Liver (tissue), 8 donors: ENCODE measurements at regions not wholly inside any gene's neighbourhood (a gene's known extent, or its start where the extent isn't known, plus 50 kb on each side); places are given as distances from the start of the nearest gene placed in this dataset.

Experiments used
- DNase-seq: peaks from one replicate; pipeline ENCODE4 v3.0.0-alpha.2; 2017; ENCODE audit warnings: low spot score
- H3K27ac ChIP-seq, 2 donors: one replicate each; pipeline ENCODE4 v1.7.0; 2013; ENCODE audit warnings: inconsistent platforms in 2 of 2, low read length in 2 of 2, control low read depth in 1 of 2, low read depth in 1 of 2, mild to moderate bottlenecking in 1 of 2
- H3K27me3 ChIP-seq, 4 donors: one replicate each; pipeline versions ENCODE4 v1.6.1 to v1.7.0; 2013; ENCODE audit warnings: low read length in 3 of 4, inconsistent platforms in 1 of 4, mild to moderate bottlenecking in 1 of 4, moderate library complexity in 1 of 4; ENCODE audit not compliant: control insufficient read depth in 4 of 4, insufficient read depth in 4 of 4
- H3K36me3 ChIP-seq, 4 donors: one replicate each; pipeline versions ENCODE4 v1.6.1 to v1.7.0; 2013; ENCODE audit warnings: low read length in 3 of 4, mild to moderate bottlenecking in 3 of 4, low read depth in 1 of 4, moderate library complexity in 1 of 4; ENCODE audit not compliant: control insufficient read depth in 4 of 4, insufficient read depth in 3 of 4
- H3K4me1 ChIP-seq, 4 donors: one replicate each; pipeline versions ENCODE4 v1.6.1 to v1.7.0; 2013; ENCODE audit warnings: low read length in 3 of 4, mild to moderate bottlenecking in 3 of 4, moderate library complexity in 1 of 4; ENCODE audit not compliant: control insufficient read depth in 4 of 4, insufficient read depth in 4 of 4
- H3K4me3 ChIP-seq, 3 donors: one replicate each; pipeline versions ENCODE4 v1.6.1 to v1.7.0; 2013; ENCODE audit warnings: low read length in 3 of 3, control low read depth in 1 of 3, low read depth in 1 of 3, mild to moderate bottlenecking in 1 of 3
- H3K9ac ChIP-seq, 2 donors: one replicate each; pipeline ENCODE4 v1.7.0; 2013; ENCODE audit warnings: low read length in 2 of 2, mild to moderate bottlenecking in 2 of 2, moderate library complexity in 2 of 2, control low read depth in 1 of 2, low read depth in 1 of 2
- H3K9me3 ChIP-seq, 4 donors: one replicate each; pipeline versions ENCODE4 v1.6.1 to v1.7.0; 2013; ENCODE audit warnings: low read length in 3 of 4; ENCODE audit not compliant: control insufficient read depth in 4 of 4
- EGR1 ChIP-seq, 2 donors: IDR thresholded peaks; 2 replicates each; pipeline ENCODE4 v1.6.1; 2016 to 2018; ENCODE audit warnings: antibody characterized with exemption in 2 of 2, low read depth in 2 of 2
- FOXA1 ChIP-seq: IDR thresholded peaks from 2 replicates; pipeline ENCODE4 v1.6.1; 2016; ENCODE audit warnings: antibody characterized with exemption
- FOXA2 ChIP-seq: IDR thresholded peaks from 2 replicates; pipeline ENCODE4 v1.6.1; 2016; ENCODE audit warnings: antibody characterized with exemption
- GABPA ChIP-seq, 2 donors: IDR thresholded peaks in 1 of 2; conservative IDR thresholded peaks in 1 of 2; 2 replicates each; pipeline ENCODE4 v1.6.1; 2016; ENCODE audit warnings: antibody characterized with exemption in 2 of 2, mild to moderate bottlenecking in 1 of 2, moderate library complexity in 1 of 2
- HNF4A ChIP-seq, 2 donors: conservative IDR thresholded peaks; 2 replicates each; pipeline ENCODE4 v1.6.1; 2016; ENCODE audit warnings: antibody characterized with exemption in 2 of 2, mild to moderate bottlenecking in 2 of 2
- HNF4G ChIP-seq: IDR thresholded peaks from 2 replicates; pipeline ENCODE4 v1.6.1; 2016; ENCODE audit warnings: antibody characterized with exemption
- JUND ChIP-seq, 2 donors: IDR thresholded peaks; 2 replicates each; pipeline ENCODE4 v1.6.1; 2016; ENCODE audit warnings: antibody characterized with exemption in 2 of 2
- RAD21 ChIP-seq, 2 donors: IDR thresholded peaks; 2 replicates each; pipeline ENCODE4 v1.6.1; 2016; ENCODE audit warnings: antibody characterized with exemption in 2 of 2, mild to moderate bottlenecking in 2 of 2
- RXRA ChIP-seq, 2 donors: IDR thresholded peaks; 2 replicates each; pipeline ENCODE4 v1.6.1; 2017 to 2018; ENCODE audit warnings: antibody characterized with exemption in 2 of 2, mild to moderate bottlenecking in 1 of 2
- WGBS: extraction: QIAGEN DNeasy Blood & Tissue Kit; methylation state at CpG from one replicate; pipeline ENCODE4 v1.1.7; 2013; 5-methylcytosine and 5-hydroxymethylcytosine counted together
- TF ChIP-seq, protein P1 (sequence below): fragments of 150-350 bp; IDR thresholded peaks from 2 replicates; pipeline ENCODE4 v1.5.1; 2017; ENCODE audit warnings: improper control_type of control experiment, low read depth, low read length; ENCODE audit not compliant: missing input control
- TF ChIP-seq, protein P2 (sequence below): IDR thresholded peaks from 2 replicates; pipeline ENCODE4 v1.6.1; 2016; ENCODE audit warnings: antibody characterized with exemption
- TF ChIP-seq, protein P3 (sequence below): IDR thresholded peaks from 2 replicates; pipeline ENCODE4 v1.6.1; 2016; ENCODE audit warnings: antibody characterized with exemption, mild to moderate bottlenecking
- TF ChIP-seq, protein P4 (sequence below): IDR thresholded peaks from 2 replicates; pipeline ENCODE4 v1.6.1; 2016; ENCODE audit warnings: antibody characterized with exemption
- donor health status: healthy.
- donor health status: healthy.
- donor health status: healthy.
- donor health status: healthy.
- donor health status: healthy.

DNA sequence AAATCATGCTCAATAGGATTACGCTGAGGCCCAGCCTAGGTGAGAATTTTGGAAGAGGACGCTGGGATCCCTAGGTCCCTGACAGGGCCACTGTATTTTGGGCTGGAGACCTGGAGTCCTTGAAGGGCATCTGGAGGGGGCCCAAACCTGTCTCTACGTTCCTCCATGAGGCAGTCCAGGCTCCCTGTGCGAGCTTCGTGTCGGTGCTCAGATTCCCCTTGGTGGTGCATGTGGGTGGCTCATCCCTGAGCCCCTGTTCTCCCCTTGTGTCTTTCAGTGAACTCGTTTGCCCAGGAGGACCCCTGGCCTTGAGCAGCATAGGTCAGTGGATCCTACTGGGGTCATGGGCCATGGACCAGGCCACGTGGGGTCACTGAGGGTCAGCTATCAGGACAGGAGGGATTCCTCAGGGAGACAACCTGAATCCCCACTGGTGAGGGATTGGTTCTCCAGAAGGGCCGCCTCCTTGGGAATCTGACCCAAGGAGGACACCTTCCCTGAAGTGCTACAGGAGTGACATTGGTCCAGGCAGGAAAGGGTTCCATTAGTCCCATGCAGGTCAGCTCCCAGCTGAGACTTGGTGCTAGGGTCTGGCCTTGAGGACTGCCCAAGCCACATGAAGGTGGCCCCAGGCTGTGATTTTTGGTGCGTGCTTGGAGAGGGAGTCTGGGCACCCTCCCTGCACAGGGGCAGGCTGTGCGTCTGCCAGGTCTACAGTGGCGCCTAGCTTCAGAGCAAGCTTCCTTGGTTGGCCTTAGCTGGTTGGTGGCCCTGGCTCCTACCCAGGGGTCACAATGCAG, 229.8 kb downstream of the SNRPN start:
- WGBS, result 86% methylated on average over 12 of the region's 12 CpGs
- H3K27ac ChIP-seq, result no peak overlapping the region
- no peak for DNase-seq
- peaks cover 0 to 13% (median 0%) of the 10 kb centered on the region in 4 donors for H3K9me3 ChIP-seq
- no peaks in the 10 kb centered on the region for H3K36me3 ChIP-seq
- H3K9ac ChIP-seq, result no peak overlapping the region
- H3K27me3 ChIP-seq, result no peaks in the 10 kb centered on the region
- TF ChIP-seq FOXA1 (no peak), FOXA2 (no peak), HNF4A (conservative IDR thresholded peaks at IDR 0.05) (no peak), JUND (IDR thresholded peaks at IDR 0.05) (no peak), HNF4G (no peak), GABPA (IDR thresholded peaks at IDR 0.05 in 1 of 2, conservative IDR thresholded peaks at IDR 0.05 in 1 of 2) (no peak), RXRA (IDR thresholded peaks at IDR 0.05) (no peak)
- TF ChIP-seq, protein P1, sequence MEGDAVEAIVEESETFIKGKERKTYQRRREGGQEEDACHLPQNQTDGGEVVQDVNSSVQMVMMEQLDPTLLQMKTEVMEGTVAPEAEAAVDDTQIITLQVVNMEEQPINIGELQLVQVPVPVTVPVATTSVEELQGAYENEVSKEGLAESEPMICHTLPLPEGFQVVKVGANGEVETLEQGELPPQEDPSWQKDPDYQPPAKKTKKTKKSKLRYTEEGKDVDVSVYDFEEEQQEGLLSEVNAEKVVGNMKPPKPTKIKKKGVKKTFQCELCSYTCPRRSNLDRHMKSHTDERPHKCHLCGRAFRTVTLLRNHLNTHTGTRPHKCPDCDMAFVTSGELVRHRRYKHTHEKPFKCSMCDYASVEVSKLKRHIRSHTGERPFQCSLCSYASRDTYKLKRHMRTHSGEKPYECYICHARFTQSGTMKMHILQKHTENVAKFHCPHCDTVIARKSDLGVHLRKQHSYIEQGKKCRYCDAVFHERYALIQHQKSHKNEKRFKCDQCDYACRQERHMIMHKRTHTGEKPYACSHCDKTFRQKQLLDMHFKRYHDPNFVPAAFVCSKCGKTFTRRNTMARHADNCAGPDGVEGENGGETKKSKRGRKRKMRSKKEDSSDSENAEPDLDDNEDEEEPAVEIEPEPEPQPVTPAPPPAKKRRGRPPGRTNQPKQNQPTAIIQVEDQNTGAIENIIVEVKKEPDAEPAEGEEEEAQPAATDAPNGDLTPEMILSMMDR, result no peak
- TF ChIP-seq, protein P2, sequence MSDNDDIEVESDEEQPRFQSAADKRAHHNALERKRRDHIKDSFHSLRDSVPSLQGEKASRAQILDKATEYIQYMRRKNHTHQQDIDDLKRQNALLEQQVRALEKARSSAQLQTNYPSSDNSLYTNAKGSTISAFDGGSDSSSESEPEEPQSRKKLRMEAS, result no peak
- TF ChIP-seq, protein P3, sequence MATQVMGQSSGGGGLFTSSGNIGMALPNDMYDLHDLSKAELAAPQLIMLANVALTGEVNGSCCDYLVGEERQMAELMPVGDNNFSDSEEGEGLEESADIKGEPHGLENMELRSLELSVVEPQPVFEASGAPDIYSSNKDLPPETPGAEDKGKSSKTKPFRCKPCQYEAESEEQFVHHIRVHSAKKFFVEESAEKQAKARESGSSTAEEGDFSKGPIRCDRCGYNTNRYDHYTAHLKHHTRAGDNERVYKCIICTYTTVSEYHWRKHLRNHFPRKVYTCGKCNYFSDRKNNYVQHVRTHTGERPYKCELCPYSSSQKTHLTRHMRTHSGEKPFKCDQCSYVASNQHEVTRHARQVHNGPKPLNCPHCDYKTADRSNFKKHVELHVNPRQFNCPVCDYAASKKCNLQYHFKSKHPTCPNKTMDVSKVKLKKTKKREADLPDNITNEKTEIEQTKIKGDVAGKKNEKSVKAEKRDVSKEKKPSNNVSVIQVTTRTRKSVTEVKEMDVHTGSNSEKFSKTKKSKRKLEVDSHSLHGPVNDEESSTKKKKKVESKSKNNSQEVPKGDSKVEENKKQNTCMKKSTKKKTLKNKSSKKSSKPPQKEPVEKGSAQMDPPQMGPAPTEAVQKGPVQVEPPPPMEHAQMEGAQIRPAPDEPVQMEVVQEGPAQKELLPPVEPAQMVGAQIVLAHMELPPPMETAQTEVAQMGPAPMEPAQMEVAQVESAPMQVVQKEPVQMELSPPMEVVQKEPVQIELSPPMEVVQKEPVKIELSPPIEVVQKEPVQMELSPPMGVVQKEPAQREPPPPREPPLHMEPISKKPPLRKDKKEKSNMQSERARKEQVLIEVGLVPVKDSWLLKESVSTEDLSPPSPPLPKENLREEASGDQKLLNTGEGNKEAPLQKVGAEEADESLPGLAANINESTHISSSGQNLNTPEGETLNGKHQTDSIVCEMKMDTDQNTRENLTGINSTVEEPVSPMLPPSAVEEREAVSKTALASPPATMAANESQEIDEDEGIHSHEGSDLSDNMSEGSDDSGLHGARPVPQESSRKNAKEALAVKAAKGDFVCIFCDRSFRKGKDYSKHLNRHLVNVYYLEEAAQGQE, result no peak
- TF ChIP-seq, protein P4, sequence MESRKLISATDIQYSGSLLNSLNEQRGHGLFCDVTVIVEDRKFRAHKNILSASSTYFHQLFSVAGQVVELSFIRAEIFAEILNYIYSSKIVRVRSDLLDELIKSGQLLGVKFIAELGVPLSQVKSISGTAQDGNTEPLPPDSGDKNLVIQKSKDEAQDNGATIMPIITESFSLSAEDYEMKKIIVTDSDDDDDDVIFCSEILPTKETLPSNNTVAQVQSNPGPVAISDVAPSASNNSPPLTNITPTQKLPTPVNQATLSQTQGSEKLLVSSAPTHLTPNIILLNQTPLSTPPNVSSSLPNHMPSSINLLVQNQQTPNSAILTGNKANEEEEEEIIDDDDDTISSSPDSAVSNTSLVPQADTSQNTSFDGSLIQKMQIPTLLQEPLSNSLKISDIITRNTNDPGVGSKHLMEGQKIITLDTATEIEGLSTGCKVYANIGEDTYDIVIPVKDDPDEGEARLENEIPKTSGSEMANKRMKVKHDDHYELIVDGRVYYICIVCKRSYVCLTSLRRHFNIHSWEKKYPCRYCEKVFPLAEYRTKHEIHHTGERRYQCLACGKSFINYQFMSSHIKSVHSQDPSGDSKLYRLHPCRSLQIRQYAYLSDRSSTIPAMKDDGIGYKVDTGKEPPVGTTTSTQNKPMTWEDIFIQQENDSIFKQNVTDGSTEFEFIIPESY, result no peak
- H3K4me3 ChIP-seq, result no peak overlapping the region
- H3K4me1 ChIP-seq, result no peaks in the 10 kb centered on the region

DNA sequence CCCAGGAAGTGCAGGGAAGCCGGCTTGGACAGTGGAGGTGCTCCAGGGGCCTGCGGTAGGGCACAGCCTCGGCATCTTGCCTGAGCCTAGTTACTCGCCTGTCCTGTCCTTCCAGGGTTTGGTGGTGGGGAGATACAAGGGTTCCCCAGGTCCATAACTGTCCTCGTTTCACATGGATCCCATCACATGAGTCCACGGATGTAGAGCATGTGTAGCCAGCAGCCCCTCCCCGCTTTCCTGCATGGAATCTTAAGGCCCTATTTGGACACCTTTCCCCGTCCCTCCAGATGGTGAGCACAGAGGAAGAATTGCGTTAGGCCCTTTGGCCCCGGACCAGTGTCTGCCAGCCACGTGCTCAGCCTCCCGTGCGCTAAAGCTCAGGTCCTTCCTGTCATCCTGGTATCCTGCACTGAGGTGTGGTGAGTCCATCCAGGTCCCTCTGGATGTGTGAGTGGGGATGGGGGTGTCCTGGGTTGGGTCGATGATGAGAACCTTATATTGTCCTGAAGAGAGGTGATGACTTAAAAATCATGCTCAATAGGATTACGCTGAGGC, 230.4 kb downstream of the SNRPN start:
- no peak overlapping the region for H3K9ac ChIP-seq
- DNase-seq, result no peak
- H3K4me3 ChIP-seq, result no peak overlapping the region
- 87% methylated on average over 15 of the region's 15 CpGs for WGBS
- H3K9me3 ChIP-seq, result peaks cover 0 to 13% (median 0%) of the 10 kb centered on the region in 4 donors
- H3K27ac ChIP-seq, result no peak overlapping the region
- H3K36me3 ChIP-seq, result no peaks in the 10 kb centered on the region
- TF ChIP-seq JUND (IDR thresholded peaks at IDR 0.05), result no peak
- no peak for TF ChIP-seq GABPA (IDR thresholded peaks at IDR 0.05 in 1 of 2, conservative IDR thresholded peaks at IDR 0.05 in 1 of 2)
- no peak for TF ChIP-seq EGR1 (IDR thresholded peaks at IDR 0.05; ENCODE audit: low read depth in 2 of 2)
- no peak for TF ChIP-seq HNF4G
- no peak for TF ChIP-seq RAD21 (IDR thresholded peaks at IDR 0.05)
- TF ChIP-seq, protein P3, result no peak
- H3K4me1 ChIP-seq, result no peaks in the 10 kb centered on the region
- no peaks in the 10 kb centered on the region for H3K27me3 ChIP-seq
